NAMALWA (cell line): ENCODE measurements at regions not wholly inside any gene's neighbourhood (a gene's known extent, or its start where the extent isn't known, plus 50 kb on each side); places are given as distances from the start of the nearest gene placed in this dataset.
A peak's percentile ranks its signal among the peaks of the same experiment; 100 is the strongest.
"Not testable (repeated sequence)": the region's sequence is repeated elsewhere in the genome, so short reads cannot be mapped to it uniquely, and the experiment has no call there.

Experiments
- DNase-seq: peaks from one replicate; pipeline ENCODE4 v3.0.0-alpha.2; 2015; ENCODE audit warnings: low spot score

DNA sequence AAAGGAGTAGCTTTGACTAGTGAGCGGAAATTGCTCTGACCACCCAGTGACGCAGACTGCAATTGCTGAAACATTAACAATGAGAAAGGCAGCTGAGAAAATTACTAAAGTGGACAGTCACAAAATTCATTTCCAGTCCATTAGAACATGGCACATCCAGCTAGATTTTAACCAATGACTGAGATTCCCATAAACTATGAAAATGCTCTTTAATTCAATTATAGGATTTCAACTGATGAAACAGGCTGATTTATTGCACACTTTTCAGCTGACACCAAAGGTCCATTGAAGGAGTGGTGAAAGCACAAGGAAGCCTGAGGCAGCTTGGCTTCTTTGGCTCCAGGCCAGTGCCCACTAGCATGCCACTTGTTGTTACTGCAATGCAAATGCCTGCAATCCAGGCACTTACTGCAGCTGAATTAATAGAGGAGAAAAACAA, 933.4 kb downstream of the SLITRK6 start:
- DNase-seq = peak; percentile 17

DNA sequence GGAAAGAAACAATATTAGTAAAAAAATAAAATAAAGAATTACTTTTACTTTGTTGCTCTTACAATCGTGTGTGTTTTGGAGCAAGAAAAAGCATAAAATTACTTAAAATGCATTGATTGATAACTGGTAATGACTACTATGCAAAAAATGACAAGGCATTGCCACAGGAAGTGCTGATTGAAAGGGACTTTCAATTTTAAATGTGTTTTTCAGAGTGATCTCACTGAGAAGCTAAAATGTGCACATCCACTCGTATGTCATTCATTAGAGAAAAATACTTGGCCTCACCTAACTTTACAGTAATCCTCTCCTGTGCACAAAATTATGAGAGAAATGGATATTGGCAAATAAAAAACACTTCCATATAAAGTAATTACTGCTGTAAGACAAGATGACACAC, 934.9 kb downstream of the SLITRK6 start:
- peak; percentile 26 for DNase-seq

DNA sequence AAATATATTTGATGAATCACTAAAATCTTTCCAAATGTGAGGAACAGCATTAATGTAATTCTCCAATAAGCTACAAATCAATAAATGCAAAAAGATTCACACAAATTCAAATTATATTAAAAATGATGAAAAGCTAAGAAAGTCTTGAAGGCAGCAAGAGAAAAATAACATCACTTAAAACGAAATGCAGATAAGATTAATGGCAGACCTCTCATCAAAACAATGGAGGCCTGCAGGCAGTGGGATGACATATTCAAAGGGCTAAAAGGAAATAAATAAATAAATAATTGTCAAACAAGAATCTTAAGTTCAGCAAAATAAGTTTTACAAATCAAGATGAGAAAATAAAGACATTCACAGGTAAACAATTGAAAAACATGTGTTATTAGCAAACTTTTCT, 952.1 kb downstream of the SLITRK6 start:
- no peak for DNase-seq

DNA sequence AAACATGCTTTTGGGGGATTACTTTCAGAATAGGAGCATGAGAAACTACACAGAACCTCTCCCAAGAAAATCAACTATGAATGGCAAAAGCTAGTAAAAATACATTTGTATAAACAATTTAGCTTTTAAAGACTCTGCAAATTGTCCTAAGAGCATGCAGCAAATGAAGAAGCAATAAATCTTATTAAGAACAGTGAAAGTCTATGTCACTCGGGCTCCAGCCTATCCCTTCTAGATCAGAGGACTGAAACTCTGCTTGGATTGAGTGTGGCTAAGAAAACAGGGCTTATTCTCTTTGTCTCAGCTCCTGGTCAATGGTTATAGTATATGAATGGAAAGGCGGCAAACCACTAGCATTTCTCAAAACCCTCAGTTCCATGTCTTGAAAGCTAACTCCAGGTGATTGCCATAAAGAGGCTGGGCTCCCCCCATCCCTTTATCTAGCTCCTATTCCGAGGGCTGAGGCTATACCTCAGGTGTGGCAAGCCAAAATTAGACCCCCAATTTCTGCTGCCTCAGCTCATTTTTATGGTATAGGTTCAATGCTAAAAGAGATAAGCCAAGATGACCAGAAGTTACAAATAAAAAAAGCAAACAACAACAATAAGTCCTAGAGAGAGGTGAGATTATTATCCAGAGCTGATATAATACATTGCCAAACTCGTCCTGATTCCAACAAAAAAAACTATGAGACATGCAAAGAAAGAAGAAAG, 953.2 kb downstream of the SLITRK6 start:
- DNase-seq = no peak

DNA sequence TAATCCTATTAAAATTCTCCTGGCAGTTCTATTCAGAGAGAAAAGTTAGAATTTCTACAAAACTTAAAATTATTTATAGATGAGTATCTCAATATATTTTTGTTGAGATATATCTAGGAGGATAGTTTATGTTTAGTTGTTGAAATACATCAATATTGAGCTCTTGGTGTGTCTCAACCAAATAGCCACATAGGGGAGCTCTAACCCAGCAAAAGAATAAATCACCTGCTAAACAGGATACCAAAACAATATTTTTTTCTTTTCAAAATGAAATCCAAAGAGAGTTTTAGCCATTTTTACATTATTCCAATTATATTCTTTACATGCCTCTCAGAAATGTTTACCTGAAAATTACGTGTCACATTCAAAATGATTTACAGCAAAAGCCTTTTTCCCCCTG, 954.7 kb downstream of the SLITRK6 start:
- peak; percentile 67 for DNase-seq

DNA sequence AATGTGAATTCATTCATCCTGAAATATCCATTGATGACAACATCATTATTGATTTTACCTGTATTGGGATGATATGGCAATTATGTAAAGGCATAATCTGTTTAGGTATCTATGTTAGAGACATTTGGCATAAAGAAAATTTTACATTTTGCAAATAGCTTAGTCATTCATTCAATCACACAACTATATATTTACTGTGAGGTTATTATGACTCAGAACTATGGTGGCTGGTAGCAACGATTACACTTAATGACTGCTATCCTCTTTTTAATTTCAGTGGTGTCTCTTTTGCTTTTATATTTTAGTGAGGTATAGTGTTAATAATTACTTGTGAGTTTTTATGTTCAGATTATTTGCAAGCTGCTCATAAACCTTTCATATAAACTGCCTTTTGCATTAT, 955.9 kb downstream of the SLITRK6 start:
- DNase-seq = no peak

DNA sequence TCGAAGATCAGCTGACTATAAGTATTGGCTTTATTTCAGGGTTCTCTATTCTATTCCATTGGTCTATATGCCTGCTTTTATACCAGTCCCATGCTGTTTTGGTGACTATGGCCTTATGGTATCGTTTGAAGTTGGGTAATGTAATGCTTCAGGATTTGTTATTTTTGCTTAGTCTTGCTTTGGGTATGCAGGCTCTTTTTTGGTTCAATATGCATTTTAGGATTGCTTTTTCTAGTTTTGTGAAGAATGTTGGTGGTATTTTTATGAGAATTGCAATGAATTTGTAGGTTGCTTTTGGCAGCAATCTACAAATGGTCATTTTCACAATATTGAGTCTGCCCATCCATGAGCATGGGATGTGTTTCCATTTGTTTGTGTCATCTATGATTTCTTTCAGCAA, 951.9 kb upstream of the SLITRK1 start:
- no peak for DNase-seq

DNA sequence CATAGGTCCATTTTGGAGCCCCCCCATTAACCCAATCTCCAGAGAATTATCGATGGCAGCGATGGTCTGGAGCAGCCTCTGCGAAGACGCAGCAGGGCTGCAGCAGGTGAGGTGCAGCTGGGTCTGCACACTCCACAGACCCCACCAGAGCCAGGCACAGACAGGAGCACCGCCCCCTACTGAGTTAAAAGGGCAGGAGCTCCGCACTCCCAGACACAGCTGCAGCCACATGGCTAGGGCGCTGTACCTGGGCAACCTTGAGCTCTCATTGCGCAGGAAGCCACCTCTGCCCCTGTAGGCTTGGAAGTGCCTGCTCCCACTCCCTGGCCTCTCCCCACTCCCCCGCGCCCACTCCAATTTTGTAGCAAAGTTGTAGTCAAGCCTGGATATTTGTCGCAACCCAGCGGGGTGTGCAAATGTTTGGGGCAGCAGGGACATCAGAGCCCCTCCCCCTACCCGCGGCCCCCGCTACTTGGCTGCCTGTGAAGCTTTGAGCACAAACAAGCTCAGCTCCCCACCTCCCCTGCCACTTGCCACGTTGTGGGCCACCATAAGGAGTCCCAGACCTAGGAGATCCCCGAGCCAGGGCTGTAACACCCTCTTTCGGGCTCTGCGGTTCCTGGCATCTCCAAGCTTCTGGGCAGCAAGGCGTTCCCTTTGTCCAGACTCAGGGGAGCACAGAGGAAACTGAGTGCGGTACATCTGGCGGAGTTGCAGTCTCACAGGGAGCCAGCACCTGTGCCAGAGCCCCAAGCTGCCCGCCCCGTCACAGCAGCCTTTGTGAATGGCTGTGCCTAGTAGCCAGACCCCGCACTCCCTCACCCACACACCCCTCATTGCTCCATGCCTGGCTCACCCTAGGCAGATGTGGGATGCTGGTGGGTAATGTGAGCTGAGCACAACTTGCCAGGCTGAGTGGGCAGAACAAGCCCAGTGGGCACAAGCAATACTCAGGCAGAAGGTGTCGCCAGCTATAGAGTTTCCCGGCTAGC, 949.7 kb upstream of the SLITRK1 start:
- DNase-seq = no peak

DNA sequence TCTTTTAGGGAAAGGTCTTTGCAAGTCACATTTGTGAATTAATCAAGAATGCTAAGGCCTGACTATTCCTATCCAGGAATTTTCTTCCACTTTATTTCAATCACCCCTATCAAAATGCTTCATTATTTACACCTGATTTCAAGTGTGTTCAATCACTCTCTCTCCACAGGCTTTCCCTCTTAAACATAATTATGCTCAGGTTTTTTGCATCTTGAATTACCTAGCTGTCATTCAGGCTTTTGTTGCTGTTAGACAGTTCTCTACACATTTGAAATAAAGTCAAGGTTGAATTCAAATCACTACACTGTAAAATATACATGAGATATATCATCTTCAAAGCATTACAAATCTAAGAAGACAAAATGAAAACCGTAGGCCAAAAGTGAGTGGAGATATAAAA, 941.3 kb upstream of the SLITRK1 start:
- no peak for DNase-seq

DNA sequence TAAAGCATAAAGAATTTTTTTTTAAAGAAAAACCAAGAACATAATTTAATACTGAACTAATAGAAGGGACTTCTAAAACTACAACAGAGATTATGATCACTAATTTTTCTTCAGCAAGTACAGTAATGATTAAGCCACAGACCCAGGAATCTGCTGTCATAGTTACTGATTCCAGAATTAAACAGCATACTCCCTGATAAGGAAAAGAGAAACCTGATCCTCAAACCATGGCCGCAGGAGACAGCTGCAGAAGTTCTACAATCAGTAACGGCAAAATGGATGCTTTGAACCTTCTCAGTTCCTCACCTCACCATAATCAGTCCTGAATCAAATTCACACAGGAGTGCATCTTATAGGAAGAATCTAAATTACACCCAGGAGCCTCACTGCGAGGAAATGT, 939.0 kb upstream of the SLITRK1 start:
- no peak for DNase-seq

DNA sequence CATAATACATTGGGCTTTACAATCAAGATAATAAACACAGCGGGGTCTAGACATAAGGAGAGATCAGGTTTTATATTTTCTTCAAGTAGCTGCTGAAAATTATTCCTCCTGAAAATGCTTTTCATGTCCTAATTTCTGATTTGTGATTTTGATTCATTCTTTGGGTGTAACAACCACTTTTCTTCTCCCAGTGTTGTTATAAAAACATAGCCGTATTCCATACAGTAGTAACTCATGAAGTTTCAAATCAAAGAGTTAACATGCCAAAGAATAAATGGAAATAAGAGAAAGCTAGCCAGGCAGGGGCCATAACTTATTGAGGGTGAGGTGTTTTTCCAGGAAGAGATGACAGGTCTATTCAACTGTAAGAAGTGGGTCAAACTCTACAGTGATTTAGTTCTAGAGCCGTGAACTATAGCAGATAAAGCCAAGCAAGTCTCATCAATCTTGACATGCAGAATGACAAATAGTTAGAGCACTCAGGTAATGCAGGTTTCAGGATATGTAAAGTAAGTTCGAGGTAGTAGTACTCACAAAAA, 934.4 kb upstream of the SLITRK1 start:
- DNase-seq = no peak

DNA sequence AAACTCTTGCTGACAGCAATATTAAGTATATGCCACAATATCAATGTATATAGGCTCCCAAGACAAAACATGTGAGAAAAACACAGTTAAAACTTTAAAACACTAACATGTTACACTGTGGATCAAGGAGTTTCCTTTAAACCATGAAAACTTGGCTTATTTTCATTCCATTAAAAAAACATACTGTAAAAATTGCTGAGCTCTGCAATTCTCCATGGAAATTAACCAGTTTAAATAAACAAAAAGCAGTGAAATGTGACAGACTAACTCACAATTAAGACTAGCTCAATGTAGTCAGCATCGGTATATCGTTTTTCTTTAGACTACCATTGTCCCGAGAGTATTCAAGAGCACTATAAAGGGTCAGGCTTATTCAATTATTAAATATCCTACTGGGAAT, 930.5 kb upstream of the SLITRK1 start:
- no peak for DNase-seq

DNA sequence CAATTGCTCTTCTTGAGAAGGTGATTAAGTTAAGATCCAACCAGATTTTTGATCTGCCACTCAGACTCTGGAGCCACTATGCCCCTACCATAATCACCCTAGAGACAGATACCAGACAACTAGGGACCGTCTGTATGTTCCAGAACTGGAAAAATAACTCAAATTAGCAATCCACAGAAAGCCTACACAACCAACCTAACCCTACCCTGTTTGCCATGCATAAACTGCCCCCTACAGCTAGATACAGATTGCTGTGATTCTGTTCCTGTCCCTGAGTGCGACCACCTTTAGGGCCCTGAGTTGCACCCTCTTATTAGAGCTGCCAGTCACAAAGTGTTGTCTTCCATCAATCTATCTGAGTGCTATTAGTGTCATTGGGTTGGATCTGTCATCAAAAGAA, 929.8 kb upstream of the SLITRK1 start:
- no peak for DNase-seq

DNA sequence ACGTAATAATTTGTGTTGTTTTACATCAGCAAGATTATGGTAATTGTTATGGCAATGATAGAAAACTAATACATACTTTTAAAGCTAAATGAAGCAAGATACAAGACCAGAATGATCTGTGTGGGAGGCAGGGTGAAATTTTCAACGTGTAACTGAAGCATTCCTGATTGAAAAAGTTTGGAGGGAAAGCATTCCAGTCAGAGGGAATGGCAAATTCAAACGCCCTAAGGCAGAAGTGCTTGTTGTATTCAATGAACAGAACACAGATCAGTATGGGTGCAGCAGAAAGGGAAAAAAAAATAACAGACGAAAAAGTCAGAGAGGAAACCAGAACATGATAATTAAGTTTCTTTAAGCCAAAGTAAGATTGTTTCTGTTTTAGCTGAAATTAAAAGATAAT, 928.5 kb upstream of the SLITRK1 start:
- no peak for DNase-seq

DNA sequence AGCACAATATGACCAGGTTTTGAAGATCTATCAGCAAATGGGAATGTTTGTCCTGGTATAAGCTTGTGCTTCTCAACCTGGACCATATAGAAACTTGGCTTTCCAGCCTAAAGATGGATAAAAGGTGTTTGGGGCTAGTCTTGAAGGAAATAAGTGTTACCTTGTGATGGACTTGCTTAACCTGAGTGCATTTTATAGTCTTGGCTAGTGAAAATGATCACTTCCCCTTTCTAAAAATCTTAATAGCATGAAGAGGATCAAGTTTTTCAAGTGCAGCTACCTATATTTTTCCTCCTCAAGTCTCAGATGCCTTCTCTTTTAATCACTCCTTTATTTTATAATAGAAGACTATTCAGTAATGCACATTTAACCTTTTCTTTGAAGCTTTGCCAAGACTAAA, 919.8 kb upstream of the SLITRK1 start:
- no peak for DNase-seq

DNA sequence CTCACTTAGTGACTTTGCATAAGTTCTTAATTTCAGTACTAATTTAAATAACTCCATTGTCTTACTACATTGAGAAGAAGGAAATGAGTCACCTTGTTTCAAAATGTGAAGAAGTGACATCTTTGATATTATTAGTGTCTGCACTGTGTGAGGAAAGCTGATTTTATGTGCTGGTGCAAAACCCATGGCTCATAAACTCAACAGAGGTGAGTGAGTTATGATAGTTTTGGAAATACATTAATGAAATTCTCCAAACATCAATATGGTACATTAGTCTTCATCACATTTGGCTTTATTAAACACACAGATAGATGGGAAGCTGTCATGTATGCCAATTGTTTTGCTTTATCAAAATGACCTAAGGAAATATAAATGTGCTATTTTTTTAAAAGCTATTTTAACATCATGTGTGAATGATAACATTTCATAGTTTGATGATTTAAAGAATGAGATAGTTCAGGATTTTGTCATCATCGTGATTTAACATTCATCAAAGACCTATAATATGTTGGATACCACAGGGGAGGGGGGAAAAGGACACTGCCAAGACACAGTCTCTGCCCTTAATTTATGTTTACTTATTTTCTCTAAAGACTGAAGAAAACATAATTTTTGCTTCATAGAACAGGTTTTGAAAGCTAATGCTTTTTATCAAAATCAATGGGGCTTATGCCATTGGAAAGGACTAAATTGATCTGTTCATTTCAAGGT, 902.3 kb upstream of the SLITRK1 start:
- no peak for DNase-seq

DNA sequence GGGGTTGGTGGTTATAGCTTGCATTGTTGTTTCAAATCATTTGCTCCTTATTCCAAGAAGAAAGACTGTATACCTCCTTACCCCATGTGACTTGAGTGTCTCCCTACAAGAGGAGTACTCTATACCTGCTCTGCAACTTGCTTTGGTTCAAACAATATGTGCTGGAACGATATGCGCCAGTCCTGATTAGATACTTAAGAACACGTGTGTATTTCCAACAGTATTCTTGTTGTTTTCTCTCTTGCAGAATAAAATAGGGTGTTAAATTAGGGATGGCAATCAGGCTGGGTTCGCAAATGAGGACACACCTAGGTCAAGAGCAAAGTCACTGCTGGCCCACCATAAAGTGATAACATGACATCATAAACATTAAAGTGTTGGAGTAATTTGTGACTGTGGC, 895.0 kb upstream of the SLITRK1 start:
- no peak for DNase-seq

DNA sequence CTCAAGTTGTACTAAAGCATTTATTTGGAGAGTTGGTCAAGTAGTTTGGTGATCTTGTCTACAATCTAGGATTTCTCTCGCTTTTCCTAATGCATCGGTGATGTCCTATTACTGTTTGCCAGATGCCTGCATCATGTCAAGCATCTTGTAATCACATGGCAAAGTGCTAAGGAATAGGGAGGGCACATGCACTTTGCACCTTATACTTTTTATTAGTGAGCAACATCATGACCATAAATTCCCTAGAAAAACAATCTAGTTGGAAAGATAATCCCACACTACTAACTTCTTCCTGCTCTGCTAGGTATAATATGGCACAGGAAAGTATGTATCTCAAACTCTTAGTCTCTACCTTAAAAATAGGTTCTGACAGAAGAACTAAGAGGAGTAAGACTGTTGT, 894.3 kb upstream of the SLITRK1 start:
- DNase-seq = no peak

DNA sequence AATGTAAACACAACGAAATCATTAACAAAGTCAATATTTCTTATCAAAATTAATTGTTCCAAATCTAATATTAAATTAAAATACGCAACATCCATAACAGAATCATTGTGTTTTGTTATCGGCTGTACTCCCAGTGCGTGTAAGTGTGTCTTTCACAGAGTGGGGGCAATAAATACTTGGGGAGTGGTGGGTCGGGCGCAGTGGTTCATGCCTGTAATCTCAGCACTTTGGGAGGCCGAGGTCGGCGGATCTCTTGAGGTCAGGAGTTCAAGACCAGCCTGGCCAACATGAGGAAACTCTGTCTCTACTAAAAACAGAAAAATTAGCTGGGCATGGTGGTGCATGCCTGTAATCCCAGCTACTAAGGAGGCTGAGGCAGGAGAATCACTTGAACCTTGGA, 893.6 kb upstream of the SLITRK1 start:
- not testable (repeated sequence) for DNase-seq

DNA sequence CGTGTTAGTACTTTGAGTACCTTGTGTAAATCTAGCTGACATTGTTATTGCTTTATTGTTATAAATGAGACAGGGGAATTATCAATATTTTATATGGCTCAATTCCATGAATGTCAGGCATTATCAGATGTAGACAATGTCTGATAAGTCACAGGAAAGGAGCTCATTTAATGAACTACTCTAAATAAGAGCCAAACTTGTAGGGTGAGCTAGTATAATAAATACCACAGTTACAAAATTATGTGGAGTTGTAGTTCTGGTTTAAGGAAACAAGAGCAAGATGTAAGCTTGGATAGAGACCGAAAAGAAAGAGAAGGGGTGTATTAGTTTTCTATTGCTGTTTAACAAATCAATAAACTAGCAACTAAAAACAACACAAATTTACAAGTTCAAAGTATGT, 891.8 kb upstream of the SLITRK1 start:
- no peak for DNase-seq

DNA sequence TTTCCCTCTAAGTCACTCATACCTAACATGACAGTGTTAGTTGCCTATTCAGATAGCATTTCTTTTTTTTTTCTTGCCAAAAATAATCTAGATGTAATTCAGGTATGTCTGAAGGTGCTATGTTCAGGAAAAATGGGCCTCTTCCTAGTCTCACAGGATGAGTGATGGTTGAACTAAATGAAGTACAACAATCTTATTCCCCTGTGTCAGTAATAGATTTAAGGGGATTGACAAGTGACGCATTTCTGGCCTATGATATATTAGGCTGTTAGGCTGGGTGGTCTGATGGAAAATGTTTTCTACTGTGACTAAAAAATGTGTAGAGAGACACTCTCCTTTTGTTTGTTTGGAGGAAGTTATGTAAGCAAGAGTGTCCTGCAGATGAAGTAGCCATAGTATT, 878.7 kb upstream of the SLITRK1 start:
- no peak for DNase-seq

DNA sequence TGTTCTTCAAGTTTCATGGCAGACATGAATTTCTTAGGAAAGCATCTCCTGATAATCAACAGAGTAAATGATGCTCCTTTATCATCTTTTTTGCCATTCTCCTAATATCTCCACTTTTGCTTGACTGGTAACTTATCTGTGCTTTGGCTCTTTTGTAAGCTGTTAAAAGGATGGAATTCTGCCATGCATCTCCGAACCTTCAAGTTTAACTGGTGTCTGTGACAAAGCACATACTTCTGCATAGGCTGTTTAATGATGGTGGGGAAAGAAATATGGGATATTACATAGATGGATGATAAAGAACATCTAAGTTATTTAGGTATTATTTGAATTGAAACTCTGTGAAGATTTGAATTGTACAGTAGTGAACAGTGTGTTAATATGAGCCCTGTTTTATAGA, 866.9 kb upstream of the SLITRK1 start:
- no peak for DNase-seq
